ENCODE measurements at regions not wholly inside any gene's neighbourhood (a gene's known extent, or its start where the extent isn't known, plus 50 kb on each side); places are given as distances from the start of the nearest gene placed in this dataset.

- Histone ChIP-seq H3F3A (ENCODE audit: insufficient read depth, low read length, poor library complexity, severe bottlenecking) (no peaks in the 10 kb centered on the region), H3K4me2 (ENCODE audit: low read length) (no peak overlapping the region), H2AFZ (ENCODE audit: low read depth, low read length) (no peak overlapping the region), H4K20me1 (ENCODE audit: insufficient read depth) (no peaks in the 10 kb centered on the region), H3K9ac (ENCODE audit: low read length) (no peak overlapping the region), H3K9me3 (ENCODE audit: low read length) (no peaks in the 10 kb centered on the region), H3K27me3 (ENCODE audit: insufficient read depth, low read depth, low read length) (no peaks in the 10 kb centered on the region), H3K79me2 (replicated peaks; ENCODE audit: insufficient read depth, low read length) (no peaks in the 10 kb centered on the region), H3K4me3 (ENCODE audit: low read length) (no peak overlapping the region), H3K9me2 (ENCODE audit: insufficient read depth, low read length) (no peaks in the 10 kb centered on the region), H3K36me3 (ENCODE audit: insufficient read depth, low read length) (no peaks in the 10 kb centered on the region), H3K27ac (ENCODE audit: low read length) (no peak overlapping the region)
- TF ChIP-seq EP300 (conservative IDR thresholded peaks at IDR 0.05; ENCODE audit: poor library complexity, severe bottlenecking) (no peak), TAF1 (IDR thresholded peaks at IDR 0.05; ENCODE audit: low read depth) (no peak), REST (IDR thresholded peaks at IDR 0.05; ENCODE audit: borderline replicate concordance) (no peak), MXI1 (conservative IDR thresholded peaks at IDR 0.05; ENCODE audit: poor library complexity, severe bottlenecking) (no peak), RAD21 (conservative IDR thresholded peaks at IDR 0.05) (no peak), EZH2 (IDR thresholded peaks at IDR 0.05; ENCODE audit: borderline replicate concordance, insufficient read depth, low read length, poor library complexity, severe bottlenecking) (no peak)
Observed at GRCh38 chr17:55664287-55664686, 58.4 kb downstream of the TMEM100 start.

- Histone ChIP-seq H3K9me2 (ENCODE audit: insufficient read depth, low read length) (no peaks in the 10 kb centered on the region), H3K79me2 (replicated peaks; ENCODE audit: insufficient read depth, low read length) (no peaks in the 10 kb centered on the region), H3K9me3 (ENCODE audit: low read length) (no peaks in the 10 kb centered on the region), H3K27ac (ENCODE audit: low read length) (no peak overlapping the region), H3K9ac (ENCODE audit: low read length) (no peak overlapping the region), H4K20me1 (ENCODE audit: insufficient read depth) (no peaks in the 10 kb centered on the region), H3F3A (ENCODE audit: insufficient read depth, low read length, poor library complexity, severe bottlenecking) (no peaks in the 10 kb centered on the region), H3K4me2 (ENCODE audit: low read length) (no peak overlapping the region), H3K4me3 (ENCODE audit: low read length) (no peak overlapping the region), H3K27me3 (ENCODE audit: insufficient read depth, low read depth, low read length) (no peaks in the 10 kb centered on the region), H2AFZ (ENCODE audit: low read depth, low read length) (no peak overlapping the region), H3K36me3 (ENCODE audit: insufficient read depth, low read length) (no peaks in the 10 kb centered on the region)
- no peak for TF ChIP-seq EZH2 (IDR thresholded peaks at IDR 0.05; ENCODE audit: borderline replicate concordance, insufficient read depth, low read length, poor library complexity, severe bottlenecking)
- TF ChIP-seq TAF1 (IDR thresholded peaks at IDR 0.05; ENCODE audit: low read depth) = no peak
- no peak for TF ChIP-seq SMC3 (conservative IDR thresholded peaks at IDR 0.05; ENCODE audit: poor library complexity)
- TF ChIP-seq RAD21 (conservative IDR thresholded peaks at IDR 0.05) = no peak
- TF ChIP-seq MXI1 (conservative IDR thresholded peaks at IDR 0.05; ENCODE audit: poor library complexity, severe bottlenecking) = no peak
- no peak for TF ChIP-seq CTCF (IDR thresholded peaks at IDR 0.05; ENCODE audit: poor library complexity, severe bottlenecking)
- no peak for TF ChIP-seq EP300 (conservative IDR thresholded peaks at IDR 0.05; ENCODE audit: poor library complexity, severe bottlenecking)
- no peak for TF ChIP-seq POLR2AphosphoS5 (IDR thresholded peaks at IDR 0.05)
- no peak for TF ChIP-seq REST (IDR thresholded peaks at IDR 0.05; ENCODE audit: borderline replicate concordance)
Observed at GRCh38 chr17:55663400-55663799, 59.3 kb downstream of the TMEM100 start.

Measured in neural cell (in vitro differentiated cells).